Astrocyte of the cerebellum (primary cell): ENCODE measurements at regions not wholly inside any gene's neighbourhood (a gene's known extent, or its start where the extent isn't known, plus 50 kb on each side); places are given as distances from the start of the nearest gene placed in this dataset.

Experiments used
- DNase-seq: peaks from one replicate; pipeline ENCODE4 v3.0.0-alpha.2; 2011; ENCODE audit warnings: low read depth
- H3K4me3 ChIP-seq: 2 replicates; pipeline ENCODE4 v1.5.1; 2011; ENCODE audit warnings: mild to moderate bottlenecking, low read depth, low read length, moderate library complexity
- in situ Hi-C: cut with HindIII; loops from 2 replicates; pipeline ENCODE4 v1.10.0; 2017; ENCODE audit warnings: low sequenced_read_pairs
- TF ChIP-seq, protein P1 (sequence below): IDR thresholded peaks from 2 replicates; pipeline ENCODE4 v1.5.1; 2012; ENCODE audit warnings: low read length, low read depth, moderate library complexity, mild to moderate bottlenecking; ENCODE audit errors: missing control alignments

DNA sequence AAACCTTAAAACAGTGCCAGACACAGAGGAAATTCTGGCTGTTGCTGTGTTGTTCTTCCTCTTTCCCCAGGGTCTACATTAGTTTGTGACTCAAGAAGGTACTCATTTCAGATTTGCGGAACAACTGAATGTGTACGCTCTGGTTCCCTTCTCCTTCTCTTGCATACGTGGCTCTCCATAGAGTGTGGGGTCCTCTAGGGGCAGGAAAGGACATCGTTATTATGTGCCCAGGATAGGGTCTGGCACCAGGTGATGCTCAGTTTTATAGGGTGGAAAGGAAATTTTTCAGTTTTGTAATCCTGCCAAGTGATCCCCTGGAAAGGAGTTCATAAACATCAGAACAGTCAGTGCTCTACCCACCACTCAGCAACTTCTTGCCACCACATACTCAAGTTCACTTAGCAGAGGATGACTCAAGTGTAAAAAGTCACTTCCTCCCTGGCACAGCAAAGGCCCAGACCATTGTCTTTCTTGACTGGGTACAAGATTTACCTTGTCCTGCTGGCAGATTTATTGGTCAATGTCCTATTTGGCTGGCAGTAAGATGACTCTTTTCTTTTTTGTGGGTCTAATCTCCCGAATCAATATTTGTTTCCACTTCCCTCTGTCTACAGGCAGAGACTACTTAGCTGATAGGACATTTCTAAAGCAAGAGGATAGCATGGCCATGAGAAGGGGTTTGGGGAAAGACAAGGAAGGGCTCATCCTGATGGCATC is 246.0 kb upstream of the TENM4 start:
- no peak overlapping the region for H3K4me3 ChIP-seq
- TF ChIP-seq, protein P1, sequence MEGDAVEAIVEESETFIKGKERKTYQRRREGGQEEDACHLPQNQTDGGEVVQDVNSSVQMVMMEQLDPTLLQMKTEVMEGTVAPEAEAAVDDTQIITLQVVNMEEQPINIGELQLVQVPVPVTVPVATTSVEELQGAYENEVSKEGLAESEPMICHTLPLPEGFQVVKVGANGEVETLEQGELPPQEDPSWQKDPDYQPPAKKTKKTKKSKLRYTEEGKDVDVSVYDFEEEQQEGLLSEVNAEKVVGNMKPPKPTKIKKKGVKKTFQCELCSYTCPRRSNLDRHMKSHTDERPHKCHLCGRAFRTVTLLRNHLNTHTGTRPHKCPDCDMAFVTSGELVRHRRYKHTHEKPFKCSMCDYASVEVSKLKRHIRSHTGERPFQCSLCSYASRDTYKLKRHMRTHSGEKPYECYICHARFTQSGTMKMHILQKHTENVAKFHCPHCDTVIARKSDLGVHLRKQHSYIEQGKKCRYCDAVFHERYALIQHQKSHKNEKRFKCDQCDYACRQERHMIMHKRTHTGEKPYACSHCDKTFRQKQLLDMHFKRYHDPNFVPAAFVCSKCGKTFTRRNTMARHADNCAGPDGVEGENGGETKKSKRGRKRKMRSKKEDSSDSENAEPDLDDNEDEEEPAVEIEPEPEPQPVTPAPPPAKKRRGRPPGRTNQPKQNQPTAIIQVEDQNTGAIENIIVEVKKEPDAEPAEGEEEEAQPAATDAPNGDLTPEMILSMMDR, result no peak
- in situ Hi-C loops, result no loop called here
- no peak for DNase-seq

DNA sequence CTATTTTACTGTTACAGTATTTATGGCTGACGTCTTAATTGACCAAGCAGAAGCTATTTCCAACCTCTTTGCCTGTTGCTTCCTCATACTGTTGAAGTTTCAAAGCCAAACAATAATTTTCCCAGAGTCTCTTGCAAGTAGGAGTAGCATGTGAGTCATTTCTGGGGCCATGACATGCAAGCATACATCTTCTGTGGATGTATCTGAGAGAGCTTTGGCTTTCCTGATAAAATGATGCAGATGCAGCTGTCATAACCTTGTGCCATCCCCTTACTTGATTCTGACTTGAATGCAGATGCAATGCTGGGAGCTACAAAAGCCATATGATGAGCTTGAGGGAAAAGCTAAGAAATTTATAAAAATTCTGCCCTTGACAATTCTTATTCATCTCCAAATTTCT is 243.1 kb upstream of the TENM4 start:
- no peak overlapping the region for H3K4me3 ChIP-seq
- in situ Hi-C loops, result no loop called here
- TF ChIP-seq, protein P1, result no peak
- no peak for DNase-seq

DNA sequence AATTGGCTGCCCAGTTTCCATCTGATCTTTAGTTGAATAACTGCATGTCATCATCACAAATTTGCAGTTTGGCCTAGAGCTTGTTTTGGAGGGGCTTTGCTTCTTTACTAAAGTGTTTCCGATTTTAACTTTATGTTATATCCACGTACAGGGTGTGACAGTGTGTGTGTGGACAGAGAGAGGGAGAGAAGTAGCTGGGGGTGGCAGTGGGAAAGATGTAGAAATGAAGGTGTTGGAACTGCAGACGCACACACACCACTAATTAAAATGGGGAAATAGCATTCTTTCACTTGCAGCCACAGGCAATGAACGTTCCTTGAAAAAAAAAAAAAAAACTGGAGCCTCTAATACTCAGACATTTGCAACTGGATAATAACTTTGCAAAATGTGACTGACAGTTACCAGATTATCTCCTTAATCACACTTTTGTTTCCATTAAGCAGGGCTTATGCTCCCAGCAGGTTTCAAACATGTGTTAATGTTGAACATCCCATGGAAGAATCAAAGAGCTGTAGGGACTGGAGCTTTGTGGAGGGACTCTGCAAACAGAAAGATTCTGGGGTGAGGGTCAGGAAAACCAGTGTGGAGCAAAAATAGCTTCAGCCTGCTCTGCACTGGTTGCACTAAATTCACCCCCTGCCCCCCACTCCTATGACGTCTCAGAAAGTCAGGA is 238.1 kb upstream of the TENM4 start:
- no peak overlapping the region for H3K4me3 ChIP-seq
- TF ChIP-seq, protein P1, result no peak
- in situ Hi-C loops, result no loop called here

DNA sequence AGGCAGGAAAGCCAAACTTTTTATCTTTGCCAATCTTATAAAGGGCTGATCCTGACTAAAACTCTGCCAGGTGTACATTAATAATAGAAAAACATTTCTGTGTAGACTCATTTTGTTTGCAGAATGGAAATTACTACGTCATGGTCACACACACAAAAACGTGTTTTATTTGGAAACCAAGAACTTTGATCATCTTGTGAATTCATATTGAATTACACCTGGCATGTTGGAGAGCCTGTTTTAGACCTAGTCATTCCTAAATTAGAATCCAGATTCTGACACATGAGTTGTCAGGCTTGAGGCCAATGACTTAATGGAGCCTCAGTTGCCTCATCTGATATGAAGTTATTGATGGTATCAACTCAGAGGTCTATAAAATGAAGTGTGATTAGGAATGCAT is 235.6 kb upstream of the TENM4 start:
- TF ChIP-seq, protein P1, result no peak
- no peak for DNase-seq
- in situ Hi-C loops, result no loop called here
- H3K4me3 ChIP-seq, result no peak overlapping the region

More for the DNA sequence above, 238.1 kb upstream of the TENM4 start:
- DNase-seq, result no peak

DNA sequence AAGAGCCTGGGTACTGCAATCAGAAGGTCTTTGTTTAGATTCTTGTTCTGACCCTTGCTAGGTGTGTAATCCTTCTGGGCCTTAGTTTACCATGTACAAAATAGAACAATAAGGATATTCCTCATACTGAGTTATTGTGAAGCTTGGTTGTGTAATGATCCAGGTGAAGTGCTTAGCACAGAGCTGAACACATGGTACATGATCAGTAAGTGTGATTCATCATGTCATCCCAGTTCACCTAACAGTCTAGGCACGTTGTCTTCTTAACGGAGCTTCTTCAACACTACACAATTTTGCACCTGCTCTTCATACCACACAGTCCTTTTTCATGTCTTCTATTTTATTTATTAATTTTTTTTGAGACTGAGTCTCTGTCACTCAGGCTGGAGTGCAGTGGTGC is 234.3 kb upstream of the TENM4 start:
- TF ChIP-seq, protein P1, result no peak
- H3K4me3 ChIP-seq, result no peak overlapping the region
- DNase-seq, result no peak
- in situ Hi-C loops, result no loop called here

DNA sequence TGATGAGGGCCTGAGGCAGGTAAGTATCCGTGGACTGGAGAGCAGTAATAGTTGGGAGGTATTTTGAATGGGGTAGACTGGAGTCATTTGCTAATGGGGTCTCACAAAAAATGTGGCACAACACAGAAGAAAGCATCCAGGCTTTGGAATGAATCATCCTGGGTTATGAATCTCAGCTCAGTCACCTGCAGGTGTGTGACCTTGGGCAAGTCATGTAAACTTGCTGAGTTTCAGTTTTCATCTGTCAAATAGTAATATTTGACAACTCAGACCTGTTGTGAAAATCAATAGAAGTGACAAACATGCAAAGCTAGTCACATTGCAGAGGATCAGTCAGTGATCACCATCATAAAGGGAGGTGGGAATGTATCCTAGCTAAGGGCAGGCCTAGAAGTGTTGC is 232.0 kb upstream of the TENM4 start:
- in situ Hi-C loops, result no loop called here
- H3K4me3 ChIP-seq, result no peak overlapping the region
- TF ChIP-seq, protein P1, result no peak
- no peak for DNase-seq
